ENCODE measurements at regions not wholly inside any gene's neighbourhood (a gene's known extent, or its start where the extent isn't known, plus 50 kb on each side); places are given as distances from the start of the nearest gene placed in this dataset.

DNA sequence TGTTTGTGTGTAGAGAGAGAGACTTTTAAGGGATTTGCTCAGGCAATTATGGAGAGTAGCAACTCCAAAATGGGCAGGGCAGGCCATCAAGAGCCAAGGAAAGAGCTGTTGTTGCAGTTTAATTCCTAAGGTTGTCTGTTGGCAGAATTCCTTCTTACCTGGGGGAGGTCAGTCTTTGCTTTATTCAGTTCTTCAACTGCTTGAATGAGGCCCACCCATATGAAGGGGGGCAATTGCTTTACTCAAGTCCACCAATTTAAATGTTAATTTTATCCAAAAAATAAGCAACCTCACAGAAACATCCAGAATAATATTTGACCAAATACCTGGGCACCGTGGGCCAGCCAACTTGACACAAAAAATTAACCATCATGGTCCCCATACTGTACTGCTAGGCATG is 137.7 kb upstream of the KLHL25 start:
- H3K79me2 ChIP-seq (ENCODE audit: low read length): no peaks in the 10 kb centered on the region
- peaks cover 57% of the 10 kb centered on the region for H3K27me3 ChIP-seq (ENCODE audit: low read depth, low read length)
- H4K20me1 ChIP-seq (ENCODE audit: insufficient read depth, low read length): 0 out of 2 replicates have a peak, but pooled peaks cover 6% of the 10 kb centered on the region
- H3K36me3 ChIP-seq (replicated peaks; ENCODE audit: low read depth, low read length): no peaks in the 10 kb centered on the region
- H2AFZ ChIP-seq (ENCODE audit: low read depth, low read length): no peak overlapping the region
- no peak for TF ChIP-seq EZH2phosphoT487 (IDR thresholded peaks at IDR 0.05; ENCODE audit: low read depth)
- TF ChIP-seq, protein P1, sequence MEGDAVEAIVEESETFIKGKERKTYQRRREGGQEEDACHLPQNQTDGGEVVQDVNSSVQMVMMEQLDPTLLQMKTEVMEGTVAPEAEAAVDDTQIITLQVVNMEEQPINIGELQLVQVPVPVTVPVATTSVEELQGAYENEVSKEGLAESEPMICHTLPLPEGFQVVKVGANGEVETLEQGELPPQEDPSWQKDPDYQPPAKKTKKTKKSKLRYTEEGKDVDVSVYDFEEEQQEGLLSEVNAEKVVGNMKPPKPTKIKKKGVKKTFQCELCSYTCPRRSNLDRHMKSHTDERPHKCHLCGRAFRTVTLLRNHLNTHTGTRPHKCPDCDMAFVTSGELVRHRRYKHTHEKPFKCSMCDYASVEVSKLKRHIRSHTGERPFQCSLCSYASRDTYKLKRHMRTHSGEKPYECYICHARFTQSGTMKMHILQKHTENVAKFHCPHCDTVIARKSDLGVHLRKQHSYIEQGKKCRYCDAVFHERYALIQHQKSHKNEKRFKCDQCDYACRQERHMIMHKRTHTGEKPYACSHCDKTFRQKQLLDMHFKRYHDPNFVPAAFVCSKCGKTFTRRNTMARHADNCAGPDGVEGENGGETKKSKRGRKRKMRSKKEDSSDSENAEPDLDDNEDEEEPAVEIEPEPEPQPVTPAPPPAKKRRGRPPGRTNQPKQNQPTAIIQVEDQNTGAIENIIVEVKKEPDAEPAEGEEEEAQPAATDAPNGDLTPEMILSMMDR (IDR thresholded peaks at IDR 0.05; ENCODE audit: low read depth, low read length): no peak
- no peak overlapping the region for H3K27ac ChIP-seq (ENCODE audit: low read length)
- H3K4me3 ChIP-seq (ENCODE audit: low read length): no peak overlapping the region
- H3K4me2 ChIP-seq (ENCODE audit: low read length): no peak overlapping the region
- H3K9me3 ChIP-seq (ENCODE audit: insufficient read depth, low read length): no peaks in the 10 kb centered on the region
- H3K9ac ChIP-seq (ENCODE audit: low read length): no peak overlapping the region
- H3K4me1 ChIP-seq (ENCODE audit: low read length): no peaks in the 10 kb centered on the region

GRCh38 chr15:85934691-85935090 is 140.0 kb upstream of the KLHL25 start:
- H3K4me1 ChIP-seq (ENCODE audit: low read length): no peaks in the 10 kb centered on the region
- H3K79me2 ChIP-seq (ENCODE audit: low read length): no peaks in the 10 kb centered on the region
- H3K36me3 ChIP-seq (replicated peaks; ENCODE audit: low read depth, low read length): no peaks in the 10 kb centered on the region
- H4K20me1 ChIP-seq (ENCODE audit: insufficient read depth, low read length): no peaks in the 10 kb centered on the region
- H3K27ac ChIP-seq (ENCODE audit: low read length): no peak overlapping the region
- no peak overlapping the region for H3K4me2 ChIP-seq (ENCODE audit: low read length)
- H2AFZ ChIP-seq (ENCODE audit: low read depth, low read length): no peak overlapping the region
- no peaks in the 10 kb centered on the region for H3K9me3 ChIP-seq (ENCODE audit: insufficient read depth, low read length)
- TF ChIP-seq, protein P1 (IDR thresholded peaks at IDR 0.05; ENCODE audit: low read depth, low read length): no peak
- TF ChIP-seq EZH2phosphoT487 (IDR thresholded peaks at IDR 0.05; ENCODE audit: low read depth): no peak
- no peak overlapping the region for H3K9ac ChIP-seq (ENCODE audit: low read length)
- H3K4me3 ChIP-seq (ENCODE audit: low read length): no peak overlapping the region
- H3K27me3 ChIP-seq (ENCODE audit: low read depth, low read length): peaks cover 49% of the 10 kb centered on the region

GRCh38 chr15:85935182-85935581 is 140.5 kb upstream of the KLHL25 start:
- Histone ChIP-seq H3K27me3 (ENCODE audit: low read depth, low read length) (peaks cover 46% of the 10 kb centered on the region), H3K4me3 (ENCODE audit: low read length) (no peak overlapping the region), H3K36me3 (replicated peaks; ENCODE audit: low read depth, low read length) (no peaks in the 10 kb centered on the region), H3K4me1 (ENCODE audit: low read length) (no peaks in the 10 kb centered on the region), H3K79me2 (ENCODE audit: low read length) (no peaks in the 10 kb centered on the region), H2AFZ (ENCODE audit: low read depth, low read length) (no peak overlapping the region), H3K9me3 (ENCODE audit: insufficient read depth, low read length) (no peaks in the 10 kb centered on the region), H3K4me2 (ENCODE audit: low read length) (no peak overlapping the region), H4K20me1 (ENCODE audit: insufficient read depth, low read length) (no peaks in the 10 kb centered on the region), H3K9ac (ENCODE audit: low read length) (no peak overlapping the region), H3K27ac (ENCODE audit: low read length) (no peak overlapping the region)
- TF ChIP-seq, protein P1 (IDR thresholded peaks at IDR 0.05; ENCODE audit: low read depth, low read length): no peak
- no peak for TF ChIP-seq EZH2phosphoT487 (IDR thresholded peaks at IDR 0.05; ENCODE audit: low read depth)

DNA sequence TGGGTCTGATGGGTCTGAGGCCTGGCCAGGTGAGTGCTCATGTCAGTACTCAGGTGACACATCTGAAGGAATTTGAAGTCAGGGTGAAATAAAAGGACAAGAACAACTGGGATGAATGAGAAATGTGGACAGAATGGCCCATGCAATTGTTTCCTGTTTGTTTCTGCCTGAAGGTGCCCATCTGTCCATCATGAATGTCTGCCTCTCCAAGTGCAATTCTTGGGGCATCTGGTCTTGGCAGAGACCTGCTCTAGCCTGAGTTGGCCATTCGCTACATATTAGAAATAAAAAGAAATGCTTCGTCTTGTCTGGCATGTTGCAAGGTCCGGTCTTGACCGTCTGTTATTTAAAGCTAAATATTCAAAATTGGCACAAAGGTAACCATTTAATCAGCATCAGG is 142.0 kb upstream of the AGBL1 start:
- H3K9ac ChIP-seq (ENCODE audit: low read length): no peak overlapping the region
- peaks cover 51% of the 10 kb centered on the region for H3K27me3 ChIP-seq (ENCODE audit: low read depth, low read length)
- no peaks in the 10 kb centered on the region for H3K9me3 ChIP-seq (ENCODE audit: insufficient read depth, low read length)
- H4K20me1 ChIP-seq (ENCODE audit: insufficient read depth, low read length): no peaks in the 10 kb centered on the region
- no peak overlapping the region for H3K27ac ChIP-seq (ENCODE audit: low read length)
- H3K4me2 ChIP-seq (ENCODE audit: low read length): no peak overlapping the region
- H3K4me3 ChIP-seq (ENCODE audit: low read length): no peak overlapping the region
- TF ChIP-seq EZH2phosphoT487 (IDR thresholded peaks at IDR 0.05; ENCODE audit: low read depth): no peak
- TF ChIP-seq, protein P1 (IDR thresholded peaks at IDR 0.05; ENCODE audit: low read depth, low read length): no peak
- H3K36me3 ChIP-seq (replicated peaks; ENCODE audit: low read depth, low read length): no peaks in the 10 kb centered on the region
- no peaks in the 10 kb centered on the region for H3K4me1 ChIP-seq (ENCODE audit: low read length)
- H2AFZ ChIP-seq (ENCODE audit: low read depth, low read length): no peak overlapping the region
- no peaks in the 10 kb centered on the region for H3K79me2 ChIP-seq (ENCODE audit: low read length)
